SJSA1 (cell line): ENCODE measurements at regions not wholly inside any gene's neighbourhood (a gene's known extent, or its start where the extent isn't known, plus 50 kb on each side); places are given as distances from the start of the nearest gene placed in this dataset.
"Not testable (repeated sequence)": the region's sequence is repeated elsewhere in the genome, so short reads cannot be mapped to it uniquely, and the experiment has no call there.

ENCODE experiments used
- DNase-seq, 2 experiments: peaks; one replicate each; pipeline ENCODE4 v3.0.0-alpha.2; 2015 to 2020; ENCODE audit warnings: low spot score in 2 of 2, low read depth in 1 of 2
- H3K27ac ChIP-seq: fragments of 250-450 bp; sonication (Bioruptor Pico); 2 replicates; pipeline ENCODE4 v1.5.1; 2020; ENCODE audit warnings: mild to moderate bottlenecking, moderate library complexity
- H3K27me3 ChIP-seq: fragments of 250-450 bp; sonication (Bioruptor Pico); replicated peaks from 2 replicates; pipeline ENCODE4 v1.5.1; 2020; ENCODE audit warnings: mild to moderate bottlenecking, moderate library complexity
- H3K36me3 ChIP-seq: fragments of 250-450 bp; sonication (Bioruptor Pico); 2 replicates; pipeline ENCODE4 v1.5.1; 2020; ENCODE audit warnings: mild to moderate bottlenecking
- H3K4me1 ChIP-seq: fragments of 250-450 bp; sonication (Bioruptor Pico); replicated peaks from 2 replicates; pipeline ENCODE4 v1.6.1; 2021; ENCODE audit warnings: mild to moderate bottlenecking
- H3K4me3 ChIP-seq: fragments of 250-450 bp; sonication (Bioruptor Pico); 2 replicates; pipeline ENCODE4 v1.5.1; 2020; ENCODE audit warnings: mild to moderate bottlenecking
- H3K9me3 ChIP-seq: fragments of 250-450 bp; sonication (Bioruptor Pico); replicated peaks from 2 replicates; pipeline ENCODE4 v1.5.1; 2020; ENCODE audit warnings: mild to moderate bottlenecking

DNA sequence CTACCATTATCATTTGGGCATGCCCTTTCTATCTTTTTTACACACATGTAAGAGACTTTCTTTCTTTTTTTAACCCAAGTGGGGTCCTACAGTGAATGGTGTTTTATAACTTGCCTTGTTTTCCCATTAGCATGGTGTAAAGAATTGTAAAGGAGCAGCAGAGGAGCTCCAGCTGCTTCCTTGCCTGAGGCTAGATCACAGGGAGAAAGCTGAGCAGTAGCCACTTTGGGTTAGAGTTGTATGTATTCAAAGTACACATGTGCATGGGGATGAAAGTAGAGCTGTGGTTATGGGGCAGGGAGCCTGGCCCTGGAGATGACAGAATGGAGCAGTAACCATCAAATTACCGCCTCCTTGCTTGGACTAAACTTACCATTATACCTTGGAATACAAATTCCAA is 231.1 kb upstream of the PDZRN3 start:
- Histone ChIP-seq H3K27ac (no peak overlapping the region), H3K4me1 (no peaks in the 10 kb centered on the region), H3K9me3 (no peaks in the 10 kb centered on the region), H3K4me3 (no peak overlapping the region), H3K27me3 (0 out of 2 replicates have a peak, but pooled peaks cover 7% of the 10 kb centered on the region), H3K36me3 (no peaks in the 10 kb centered on the region)
- no peak for DNase-seq

DNA sequence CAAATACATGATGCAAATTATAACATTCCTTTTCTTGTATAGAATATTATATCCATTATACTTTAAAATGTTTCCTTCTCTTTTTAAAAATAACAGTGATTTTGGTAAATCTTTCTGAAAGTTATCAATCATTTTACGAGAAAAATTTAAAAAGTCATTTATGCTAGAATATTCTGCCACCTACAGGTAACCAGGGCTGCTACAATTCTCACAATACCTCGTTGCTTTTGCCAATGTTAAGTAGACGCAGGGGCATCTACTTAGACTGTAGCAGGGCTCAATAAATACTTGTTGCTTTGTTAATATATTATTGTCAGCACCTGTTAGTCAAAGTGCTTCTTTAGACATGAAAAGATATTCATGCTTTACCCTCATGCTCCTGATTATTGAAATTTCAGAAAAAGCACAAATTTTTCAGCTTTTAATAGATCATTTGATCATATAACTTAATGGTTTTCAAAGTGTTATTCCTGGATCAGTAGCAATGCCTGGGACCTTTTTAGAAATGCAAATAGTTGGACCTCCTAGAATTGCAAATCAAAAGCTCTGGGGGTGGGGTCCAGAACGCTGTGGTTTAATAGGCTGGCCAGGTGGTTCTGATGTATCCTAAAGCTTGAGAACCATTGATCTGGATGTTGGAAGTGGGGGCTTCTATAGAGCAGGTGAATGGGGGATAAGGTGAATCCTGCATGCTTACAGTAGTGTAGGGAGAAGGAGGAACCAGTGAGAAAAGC is 223.6 kb upstream of the PDZRN3 start:
- Histone ChIP-seq H3K27ac (no peak overlapping the region), H3K4me1 (no peaks in the 10 kb centered on the region), H3K36me3 (no peaks in the 10 kb centered on the region), H3K27me3 (0 out of 2 replicates have a peak, but pooled peaks cover 7% of the 10 kb centered on the region), H3K4me3 (no peak overlapping the region), H3K9me3 (no peaks in the 10 kb centered on the region)
- no peak for DNase-seq

DNA sequence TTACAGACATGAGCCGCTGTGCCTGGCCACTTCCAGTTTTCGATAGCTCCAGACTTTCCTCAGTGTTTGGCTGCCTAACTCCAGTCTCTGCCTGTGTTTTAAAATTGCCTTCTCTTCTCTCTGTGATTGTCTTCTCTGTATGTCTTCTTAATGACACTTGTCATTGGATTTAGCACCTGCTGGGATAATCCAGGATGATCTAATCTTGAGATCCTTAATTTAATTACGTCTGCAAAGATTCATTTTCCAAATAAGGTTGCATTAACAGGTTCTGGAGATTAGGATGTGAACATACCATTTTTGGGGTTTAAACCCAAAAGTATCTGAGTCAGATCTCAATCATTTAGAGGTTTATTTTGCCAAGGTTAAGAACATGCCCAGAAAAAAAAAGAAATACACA is 222.2 kb upstream of the PDZRN3 start:
- Histone ChIP-seq H3K27ac (no peak overlapping the region), H3K9me3 (no peaks in the 10 kb centered on the region), H3K4me1 (no peaks in the 10 kb centered on the region), H3K36me3 (no peaks in the 10 kb centered on the region), H3K4me3 (no peak overlapping the region), H3K27me3 (0 out of 2 replicates have a peak, but pooled peaks cover 7% of the 10 kb centered on the region)
- DNase-seq: no peak

DNA sequence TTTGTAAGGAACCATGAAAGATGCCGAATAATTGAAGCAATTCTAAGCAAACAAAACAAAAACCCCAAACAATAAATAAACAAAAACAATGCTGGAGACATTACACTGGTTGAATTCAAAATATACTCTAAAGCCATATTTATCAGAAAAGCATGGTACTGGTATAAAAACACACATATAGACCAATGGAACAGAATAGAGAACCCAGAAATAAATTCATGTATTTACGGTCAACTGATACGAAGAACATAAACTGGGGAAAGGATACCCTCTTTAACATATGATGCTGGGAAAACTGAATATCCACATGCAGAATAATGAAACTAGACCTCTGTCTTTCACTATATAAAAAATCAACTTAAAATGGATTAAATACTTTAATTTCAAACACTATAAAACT is 214.3 kb upstream of the PDZRN3 start:
- Histone ChIP-seq H3K27me3 (no peaks in the 10 kb centered on the region), H3K9me3 (no peaks in the 10 kb centered on the region)

DNA sequence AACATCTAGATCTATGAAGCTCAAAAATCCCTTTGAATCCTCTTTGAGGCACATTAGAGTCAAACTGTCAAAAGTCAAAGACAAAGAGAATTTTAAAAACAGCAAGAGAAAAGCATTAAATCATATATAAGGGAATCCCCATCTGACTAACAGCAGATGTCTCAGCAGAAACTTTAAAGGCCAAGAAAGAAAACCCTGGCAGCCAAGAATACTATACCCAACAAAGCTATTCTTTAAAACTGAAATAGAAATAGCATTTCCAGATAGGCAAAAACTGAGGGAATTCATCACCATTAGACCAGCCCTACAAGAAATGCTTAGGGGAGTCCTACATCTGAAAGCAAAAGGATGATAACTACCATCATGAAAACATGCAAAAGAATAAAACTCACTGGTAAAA is 211.2 kb upstream of the PDZRN3 start:
- Histone ChIP-seq H3K27me3 (no peaks in the 10 kb centered on the region), H3K36me3 (no peaks in the 10 kb centered on the region), H3K4me1 (no peaks in the 10 kb centered on the region), H3K27ac (no peak overlapping the region), H3K9me3 (no peaks in the 10 kb centered on the region), H3K4me3 (no peak overlapping the region)
- DNase-seq: no peak

More for the DNA sequence above, 214.3 kb upstream of the PDZRN3 start:
- no peaks in the 10 kb centered on the region for H3K4me1 ChIP-seq
- H3K36me3 ChIP-seq: no peaks in the 10 kb centered on the region
- no peak overlapping the region for H3K27ac ChIP-seq
- H3K4me3 ChIP-seq: no peak overlapping the region
- no peak for DNase-seq

DNA sequence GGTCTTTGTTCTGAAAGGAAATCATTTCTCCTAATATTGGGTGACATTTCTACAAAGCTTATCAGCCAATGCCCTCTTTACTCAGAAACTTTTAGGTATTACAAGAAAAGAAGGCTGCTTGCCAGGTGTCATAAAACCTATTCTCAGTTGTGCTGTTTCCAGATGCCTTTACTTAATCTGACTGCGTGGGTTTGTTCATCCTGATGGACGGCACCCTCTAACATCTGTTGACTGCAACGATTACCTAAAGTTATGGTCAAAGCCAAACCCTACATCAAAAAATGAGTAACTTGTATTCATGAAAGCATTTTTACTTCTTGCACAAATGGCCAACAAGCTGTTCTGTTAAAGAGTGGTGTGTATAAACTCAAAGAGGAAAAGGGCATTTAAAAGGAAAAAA is 207.7 kb upstream of the PDZRN3 start:
- no peak for DNase-seq
- H3K27ac ChIP-seq: no peak overlapping the region
- H3K4me3 ChIP-seq: no peak overlapping the region
- no peaks in the 10 kb centered on the region for H3K9me3 ChIP-seq
- H3K27me3 ChIP-seq: no peaks in the 10 kb centered on the region
- H3K36me3 ChIP-seq: no peaks in the 10 kb centered on the region
- no peaks in the 10 kb centered on the region for H3K4me1 ChIP-seq

DNA sequence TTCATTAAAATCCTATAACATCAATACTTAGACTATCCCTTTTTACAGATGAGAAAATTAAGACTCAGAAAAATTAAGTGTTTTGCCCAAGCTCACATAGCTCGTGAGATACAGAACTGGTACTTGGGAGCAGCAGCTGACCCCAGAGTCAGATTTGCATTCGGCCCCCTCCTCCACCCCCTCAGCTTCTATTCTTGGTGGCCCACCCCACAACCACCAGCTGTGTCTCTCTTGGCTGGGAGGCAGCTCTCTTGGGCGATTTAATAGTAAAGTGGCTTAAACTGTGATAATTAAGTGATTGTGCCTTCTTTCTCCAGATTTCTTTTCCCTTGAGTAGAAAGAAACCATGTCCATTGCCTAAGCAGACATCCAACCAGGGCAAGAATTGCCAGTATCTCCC is 203.6 kb upstream of the PDZRN3 start:
- no peak overlapping the region for H3K4me3 ChIP-seq
- H3K36me3 ChIP-seq: no peaks in the 10 kb centered on the region
- no peaks in the 10 kb centered on the region for H3K9me3 ChIP-seq
- H3K4me1 ChIP-seq: no peaks in the 10 kb centered on the region
- no peak overlapping the region for H3K27ac ChIP-seq
- no peak for DNase-seq
- no peaks in the 10 kb centered on the region for H3K27me3 ChIP-seq

DNA sequence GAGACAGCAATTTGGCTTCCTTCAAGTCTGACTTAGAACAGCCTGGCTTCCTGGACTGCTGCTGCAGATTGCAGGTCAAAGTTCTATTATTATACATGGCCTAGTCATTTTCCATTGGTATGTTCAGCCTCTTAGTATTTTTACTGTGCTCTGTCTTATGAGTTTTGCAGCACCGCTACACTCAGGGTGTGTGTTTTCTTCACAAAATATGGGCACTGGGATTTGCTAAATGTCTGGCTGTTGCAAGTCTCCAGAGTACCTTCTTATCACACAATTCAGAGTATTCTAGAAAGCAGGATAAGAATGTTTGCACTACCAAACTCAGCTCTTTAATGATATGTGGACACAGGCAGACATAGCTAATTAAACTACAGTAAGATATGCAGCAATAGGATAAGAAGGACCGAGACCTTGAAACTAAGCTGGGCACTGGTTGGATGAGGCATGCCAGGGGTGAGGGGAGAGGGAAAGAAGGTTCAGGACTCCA is 203.0 kb upstream of the PDZRN3 start:
- H3K4me3 ChIP-seq: no peak overlapping the region
- no peaks in the 10 kb centered on the region for H3K4me1 ChIP-seq
- no peak overlapping the region for H3K27ac ChIP-seq
- no peak for DNase-seq
- no peaks in the 10 kb centered on the region for H3K27me3 ChIP-seq
- H3K9me3 ChIP-seq: no peaks in the 10 kb centered on the region
- H3K36me3 ChIP-seq: no peaks in the 10 kb centered on the region

DNA sequence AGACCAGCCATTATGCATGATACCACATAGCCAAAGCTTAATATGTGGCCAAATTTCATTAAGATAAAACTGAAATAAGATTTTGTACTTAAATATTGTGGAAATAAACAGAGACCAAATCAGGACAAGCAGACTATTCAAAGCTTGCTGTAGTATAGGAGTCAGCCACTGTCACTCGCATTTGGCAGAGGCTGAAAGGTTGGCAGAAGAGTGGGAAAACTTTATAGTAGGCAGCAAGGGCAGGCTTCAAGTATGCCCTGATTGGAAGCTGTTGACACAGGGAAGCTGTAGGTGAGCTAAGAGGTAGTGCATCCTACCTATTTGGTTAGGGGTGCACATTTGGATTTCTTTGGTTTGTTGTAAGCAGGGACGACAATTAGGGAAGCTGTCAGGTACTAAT is 202.5 kb upstream of the PDZRN3 start:
- Histone ChIP-seq H3K27ac (no peak overlapping the region), H3K27me3 (no peaks in the 10 kb centered on the region), H3K4me1 (no peaks in the 10 kb centered on the region), H3K36me3 (no peaks in the 10 kb centered on the region), H3K4me3 (no peak overlapping the region), H3K9me3 (no peaks in the 10 kb centered on the region)
- DNase-seq: no peak

DNA sequence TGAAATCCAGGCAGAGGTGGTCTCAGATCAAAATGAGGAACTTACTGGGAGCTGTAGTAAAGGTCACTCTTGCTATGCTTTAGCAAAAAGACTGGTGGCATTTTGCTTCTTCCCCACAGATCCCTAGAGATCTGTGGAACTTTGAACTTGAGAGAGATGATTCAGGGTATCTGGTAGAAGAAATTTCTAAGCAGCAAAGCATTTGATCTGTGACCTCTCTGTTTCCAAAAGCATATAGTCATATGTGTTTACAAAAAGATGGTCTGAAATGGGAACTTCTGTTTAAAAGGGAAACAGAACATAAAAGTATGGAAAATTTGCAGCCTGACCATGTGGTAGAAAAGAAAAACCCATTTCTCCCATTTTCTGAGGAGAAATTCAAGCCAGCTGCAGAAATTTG is 196.2 kb upstream of the PDZRN3 start:
- H3K27ac ChIP-seq, H3K4me1 ChIP-seq, H3K9me3 ChIP-seq, H3K36me3 ChIP-seq, DNase-seq, H3K4me3 ChIP-seq, H3K27me3 ChIP-seq: not testable (repeated sequence)

DNA sequence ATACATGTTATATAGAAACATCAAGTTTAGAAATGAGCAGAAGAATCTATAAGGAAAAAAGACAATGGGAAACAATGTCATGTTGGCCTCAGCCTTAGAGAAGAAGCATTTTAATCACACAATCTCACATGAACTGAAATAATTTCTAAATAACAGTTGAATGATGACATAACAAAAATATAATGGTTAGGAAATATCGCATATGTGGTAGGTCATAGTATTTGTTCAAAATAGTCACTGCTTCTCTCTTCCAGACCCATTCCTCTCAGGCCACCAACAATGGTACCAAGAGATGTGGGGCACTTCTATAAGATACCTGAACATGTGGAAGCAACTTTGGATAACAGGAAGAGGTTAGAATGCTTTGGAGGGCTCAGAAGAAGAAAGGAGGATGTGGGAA is 195.7 kb upstream of the PDZRN3 start:
- H3K4me3 ChIP-seq: no peak overlapping the region
- no peaks in the 10 kb centered on the region for H3K27me3 ChIP-seq
- H3K36me3 ChIP-seq: no peaks in the 10 kb centered on the region
- H3K4me1 ChIP-seq: no peaks in the 10 kb centered on the region
- H3K9me3 ChIP-seq: no peaks in the 10 kb centered on the region
- no peak for DNase-seq
- H3K27ac ChIP-seq: no peak overlapping the region

DNA sequence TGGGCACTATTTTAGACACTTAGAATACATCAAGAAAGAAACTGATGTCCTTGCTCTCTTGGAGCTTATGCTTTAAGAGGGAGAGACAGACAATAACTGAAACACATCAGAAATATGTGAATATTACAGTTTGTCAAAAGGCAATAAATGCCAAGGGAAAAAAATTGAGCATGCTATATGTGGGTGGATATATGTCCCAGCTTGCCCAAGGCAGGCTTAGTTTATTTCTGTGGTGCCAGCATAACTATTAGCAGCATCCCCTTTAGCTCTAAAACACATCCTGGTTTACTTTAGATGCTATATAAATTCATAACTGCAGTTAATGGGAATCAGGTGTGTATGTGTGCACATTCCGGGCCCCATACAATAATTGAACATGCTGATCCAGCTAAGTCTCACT is 191.2 kb upstream of the PDZRN3 start:
- Histone ChIP-seq H3K27me3 (no peaks in the 10 kb centered on the region), H3K36me3 (no peaks in the 10 kb centered on the region), H3K27ac (no peak overlapping the region), H3K4me3 (no peak overlapping the region), H3K4me1 (no peaks in the 10 kb centered on the region), H3K9me3 (no peaks in the 10 kb centered on the region)
- DNase-seq: no peak

DNA sequence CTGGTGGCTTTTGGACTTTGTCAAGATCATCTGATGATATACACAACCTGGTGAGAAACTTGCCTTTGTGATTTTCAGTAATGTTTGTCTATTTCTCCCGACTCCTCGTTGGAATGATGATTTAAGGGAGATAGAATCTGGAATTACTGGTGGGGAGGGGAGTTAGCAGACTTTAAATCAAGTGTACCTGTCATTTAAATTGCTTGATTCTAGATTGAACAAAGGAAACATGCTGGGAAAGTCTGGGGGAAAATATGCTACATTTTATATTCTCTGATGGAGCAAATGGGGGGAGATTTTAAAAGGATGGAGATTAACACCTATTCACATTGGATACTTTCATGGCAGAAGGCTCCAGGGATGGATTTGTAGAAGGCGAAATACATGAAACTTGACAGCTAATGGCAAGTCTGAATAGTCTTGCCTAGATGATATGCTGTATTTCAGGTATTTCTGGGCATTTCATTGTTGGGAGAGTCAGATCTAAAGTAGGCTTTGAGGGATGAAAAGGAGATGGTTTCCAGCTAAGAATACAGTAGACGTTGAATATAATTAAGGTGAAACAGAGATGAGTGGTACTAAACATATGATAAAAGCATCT is 189.1 kb upstream of the PDZRN3 start:
- H3K36me3 ChIP-seq: no peaks in the 10 kb centered on the region
- H3K4me3 ChIP-seq: no peak overlapping the region
- no peak overlapping the region for H3K27ac ChIP-seq
- H3K9me3 ChIP-seq: no peaks in the 10 kb centered on the region
- no peaks in the 10 kb centered on the region for H3K4me1 ChIP-seq
- H3K27me3 ChIP-seq: no peaks in the 10 kb centered on the region
- no peak for DNase-seq

DNA sequence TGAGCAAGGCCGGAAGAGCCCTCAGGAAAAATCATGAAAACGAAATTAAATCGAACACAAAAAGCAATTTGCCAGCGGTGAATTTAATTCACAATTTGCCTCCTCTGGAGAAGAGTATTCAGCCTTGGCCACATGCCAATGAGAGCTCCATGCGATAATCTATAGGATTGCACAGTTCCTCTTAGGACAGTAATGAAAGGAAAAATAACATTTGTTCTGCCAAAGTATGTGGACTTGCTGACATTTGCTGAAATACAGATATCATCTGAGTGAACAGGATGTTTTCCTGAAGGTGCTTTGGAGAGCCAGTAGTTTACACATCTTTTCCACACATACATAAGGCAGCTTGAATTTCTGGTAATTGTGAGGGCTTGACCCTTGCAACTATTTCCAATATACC is 188.6 kb upstream of the PDZRN3 start:
- Histone ChIP-seq H3K36me3 (no peaks in the 10 kb centered on the region), H3K9me3 (no peaks in the 10 kb centered on the region), H3K27ac (no peak overlapping the region), H3K27me3 (no peaks in the 10 kb centered on the region), H3K4me3 (no peak overlapping the region), H3K4me1 (no peaks in the 10 kb centered on the region)
- no peak for DNase-seq

DNA sequence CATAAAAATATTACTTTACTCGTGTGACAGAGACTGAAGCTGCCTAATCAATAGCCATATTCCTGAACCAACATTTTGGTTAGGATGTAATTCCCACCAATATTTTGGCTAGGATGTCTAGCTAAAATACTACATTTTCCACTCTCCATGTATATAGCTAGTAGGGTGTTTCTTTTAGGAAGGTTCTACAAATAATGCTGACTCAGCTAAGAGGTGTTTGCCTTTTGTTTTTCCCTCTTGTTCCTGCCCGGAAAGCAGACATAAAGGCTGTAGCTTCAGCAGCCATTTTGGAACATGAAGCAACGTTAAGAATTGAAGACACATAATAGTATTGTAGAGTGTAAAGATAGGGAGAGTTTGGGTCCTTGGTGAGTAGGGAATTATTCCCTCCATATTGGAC is 187.3 kb upstream of the PDZRN3 start:
- Histone ChIP-seq H3K27ac (no peak overlapping the region), H3K36me3 (no peaks in the 10 kb centered on the region), H3K4me1 (no peaks in the 10 kb centered on the region), H3K27me3 (no peaks in the 10 kb centered on the region), H3K4me3 (no peak overlapping the region), H3K9me3 (no peaks in the 10 kb centered on the region)
- no peak for DNase-seq
